K562 (cell line): ENCODE measurements at regions not wholly inside any gene's neighbourhood (a gene's known extent, or its start where the extent isn't known, plus 50 kb on each side); places are given as distances from the start of the nearest gene placed in this dataset.

Source experiments
- ATAC-seq: fragments of 200-7000 bp; cut with Tn5 transposase; 3 replicates; pipeline ENCODE4 v1.9.1; 2020; ENCODE audit warnings: moderate library complexity
- BruUV-seq: library from RNA; stranded (reverse); fragments of 400-500 nt; replicated peaks from 2 replicates; lab custom pipeline; 2021; lab: Mats Ljungman, UMichigan
- CTCF ChIA-PET: fragments of 300-600 bp; formaldehyde crosslinking; extraction: SDS; loops from one replicate; lab custom pipeline; 2021; ENCODE audit warnings: low intra/inter-chr PET ratio; lab: Yijun Ruan, JAX
- POLR2A ChIA-PET: fragments of 300-600, 350-650 bp; sonication (Branson Sonifier 250); formaldehyde crosslinking; extraction: SDS; loops from one replicate; lab custom pipeline; 2021; ENCODE audit warnings: antibody characterized with exemption, inconsistent platforms; lab: Yijun Ruan, JAX
- DNase-seq, 4 experiments: peaks; one replicate each; pipeline versions ENCODE4 v3.0.0 to v3.0.0-alpha.2; 2011 to 2018; ENCODE audit warnings: low spot score in 3 of 4, mixed read lengths in 3 of 4; ENCODE audit errors: extremely low read depth in 1 of 4
- FAIRE-seq: peaks from 2 replicates; lab custom pipeline; 2011; peaks lifted over from hg19 to GRCh38; lab: Jason Lieb, UNC
- H2AFZ ChIP-seq: 2 replicates; pipeline ENCODE4 v1.6.0; 2011; ENCODE audit warnings: low read depth, low read length, control low read depth, inconsistent platforms
- H3K27ac ChIP-seq: fragments of 200-600 bp; 3 replicates; pipeline ENCODE4 v1.8.0; 2011; ENCODE audit warnings: low read depth, mild to moderate bottlenecking, control low read depth, inconsistent platforms, low read length, moderate library complexity, mixed read lengths; ENCODE audit errors: extremely low read depth
- H3K27me3 ChIP-seq, 2 experiments: fragments of 300-600 bp in 1 of 2; 2 replicates in 1 of 2; 3 replicates in 1 of 2; pipeline versions ENCODE4 v1.6.0 to v1.8.0; 2011; ENCODE audit warnings: inconsistent platforms in 2 of 2, low read length in 2 of 2, mild to moderate bottlenecking in 1 of 2, mixed read lengths in 1 of 2, moderate library complexity in 1 of 2; ENCODE audit not compliant: control insufficient read depth in 2 of 2, insufficient read depth in 2 of 2
- H3K36me3 ChIP-seq: fragments of 300-600 bp; 3 replicates; pipeline ENCODE4 v1.8.0; 2011; ENCODE audit warnings: mild to moderate bottlenecking, low read length, inconsistent platforms; ENCODE audit not compliant: control insufficient read depth, insufficient read depth
- H3K4me1 ChIP-seq, 2 experiments: fragments of 200-600 bp in 1 of 2; replicated peaks in 1 of 2; 2 replicates in 1 of 2; 3 replicates in 1 of 2; pipeline versions ENCODE4 v1.5.1 to v1.8.0; 2011; ENCODE audit warnings: inconsistent platforms in 2 of 2, low read length in 2 of 2, mild to moderate bottlenecking in 1 of 2, mixed read lengths in 1 of 2, moderate library complexity in 1 of 2; ENCODE audit not compliant: control insufficient read depth in 2 of 2, insufficient read depth in 2 of 2
- H3K4me2 ChIP-seq: 2 replicates; pipeline ENCODE4 v1.6.1; 2011; ENCODE audit warnings: low read length, control low read depth, inconsistent platforms, mixed read lengths; ENCODE audit not compliant: insufficient read depth
- H3K4me3 ChIP-seq: fragments of 200-600 bp; sonication (generic), shearing (Covaris generic); 2 replicates; pipeline ENCODE4 v1.5.1; 2016; ENCODE audit warnings: control low read depth, inconsistent platforms
- H3K79me2 ChIP-seq: fragments of 200-600 bp; 3 replicates; pipeline ENCODE4 v1.8.0; 2011; ENCODE audit warnings: low read length, inconsistent platforms; ENCODE audit not compliant: control insufficient read depth, insufficient read depth
- H3K9ac ChIP-seq, 2 experiments: 2 replicates each; pipeline versions ENCODE4 v1.6.0 to v1.6.1; 2011; ENCODE audit warnings: low read depth in 2 of 2, low read length in 2 of 2, control low read depth in 1 of 2, inconsistent platforms in 1 of 2, mild to moderate bottlenecking in 1 of 2, mixed read lengths in 1 of 2; ENCODE audit not compliant: insufficient read depth in 1 of 2
- H3K9me1 ChIP-seq: one replicate; pipeline ENCODE4 v1.6.0; 2011; ENCODE audit warnings: inconsistent platforms, mild to moderate bottlenecking, low read length, moderate library complexity; ENCODE audit not compliant: control insufficient read depth, insufficient read depth
- H3K9me3 ChIP-seq: replicated peaks from 2 replicates; pipeline ENCODE4 v1.5.1; 2011; ENCODE audit warnings: low read depth, low read length, inconsistent platforms; ENCODE audit not compliant: control insufficient read depth, insufficient read depth
- H4K20me1 ChIP-seq: replicated peaks from 2 replicates; pipeline ENCODE4 v1.6.1; 2011; ENCODE audit warnings: low read length, inconsistent platforms, mixed read lengths; ENCODE audit not compliant: control insufficient read depth, insufficient read depth
- CREM ChIP-seq: IDR thresholded peaks from 2 replicates; pipeline ENCODE4 v1.6.1; 2014; ENCODE audit warnings: antibody characterized with exemption, low read depth
- GTF2F1 ChIP-seq: IDR thresholded peaks from 2 replicates; pipeline ENCODE4 v1.6.1; 2011; ENCODE audit warnings: low read depth, low read length, improper control_type of control experiment
- NFRKB ChIP-seq: fragments of 450-650 bp; IDR thresholded peaks from 2 replicates; pipeline ENCODE4 v1.6.1; 2016; ENCODE audit warnings: low read depth
- NFXL1 ChIP-seq: fragments of 450-650 bp; formaldehyde crosslinking; IDR thresholded peaks from 2 replicates; pipeline ENCODE4 v1.4.0; 2021; ENCODE audit warnings: mild to moderate bottlenecking
- RFX7 ChIP-seq: fragments of 250-450 bp; sonication (Bioruptor Pico); IDR thresholded peaks from 2 replicates; pipeline ENCODE4 v1.5.1; 2021; ENCODE audit warnings: mild to moderate bottlenecking
- SIX5 ChIP-seq, 2 experiments: IDR thresholded peaks; 2 replicates each; pipeline ENCODE4 v1.6.1; 2011; ENCODE audit warnings: low read length in 2 of 2, borderline replicate concordance in 1 of 2, low read depth in 1 of 2, mild to moderate bottlenecking in 1 of 2, moderate library complexity in 1 of 2; ENCODE audit not compliant: insufficient read depth in 1 of 2
- YBX1 ChIP-seq: fragments of 450-650 bp; IDR thresholded peaks from 2 replicates; pipeline ENCODE4 v1.7.1; 2016; ENCODE audit warnings: mild to moderate bottlenecking
- ZNF239 ChIP-seq: fragments of 250-450 bp; sonication (Bioruptor Pico); IDR thresholded peaks from 2 replicates; pipeline ENCODE4 v1.4.0; 2020; ENCODE audit warnings: mild to moderate bottlenecking
- WGBS: fragments of 100-300 bp; shearing (Covaris generic); methylation state at CpG from one replicate; pipeline ENCODE4 v1.1.6; 2016; ENCODE audit warnings: low coverage, mixed read lengths; ENCODE audit not compliant: insufficient coverage; ENCODE audit errors: missing lambda C conversion rate; 5-methylcytosine and 5-hydroxymethylcytosine counted together
- in situ Hi-C: fragments of 300-500 bp; cut with MboI; formaldehyde crosslinking; loops from 4 replicates; pipeline ENCODE4 v1.15.0; 2018; ENCODE audit warnings: inconsistent platforms, mixed read lengths
- intact Hi-C: fragments of 100-400 bp; cut with micrococcal nuclease; formaldehyde crosslinking; loops from 2 replicates; pipeline ENCODE4 v1.14.2; 2022
- TF ChIP-seq, protein P1 (sequence below): fragments of 450-650 bp; IDR thresholded peaks from 2 replicates; pipeline ENCODE4 v1.6.1; 2017; ENCODE audit warnings: antibody characterized with exemption
- TF ChIP-seq, protein P2 (sequence below): sonication (generic); formaldehyde crosslinking; IDR thresholded peaks from 2 replicates; pipeline ENCODE4 v1.8.1; 2023; ENCODE audit warnings: mild to moderate bottlenecking, missing genetic modification reagents

DNA sequence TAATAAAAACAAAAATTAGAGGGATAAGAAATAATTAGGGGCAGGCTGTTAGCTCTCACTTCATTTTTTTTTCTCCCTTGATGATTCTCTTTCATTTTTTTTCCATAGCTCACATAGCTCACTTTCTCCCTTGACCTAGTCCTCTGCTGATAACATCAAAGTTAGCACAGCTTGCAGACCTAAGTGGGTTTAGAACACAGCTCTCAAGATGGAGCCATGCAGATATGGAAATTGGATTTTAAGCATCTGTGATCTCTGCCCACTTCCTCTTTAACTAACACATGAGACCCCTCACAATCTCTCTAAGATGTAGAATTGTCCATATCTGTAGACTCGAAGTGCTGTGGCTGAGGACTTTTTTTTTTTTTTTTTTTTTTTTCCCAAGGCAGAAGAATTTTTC, 257.1 kb downstream of the SOX4 start:
- WGBS: 0% methylated on average over 1 of the region's 1 CpG
- no peaks in the 10 kb centered on the region for H3K79me2 ChIP-seq
- no peaks in the 10 kb centered on the region for H3K4me1 ChIP-seq
- TF ChIP-seq YBX1 (no peak), NFXL1 (no peak), ZNF239 (CRISPR knock-in tag) (no peak), CREM (no peak), SIX5 (IDR thresholded peaks at IDR 0.05; ENCODE audit: borderline replicate concordance in 1 of 2, insufficient read depth in 1 of 2, low read depth in 1 of 2, low read length in 2 of 2) (no peak), GTF2F1 (no peak), NFRKB (no peak), RFX7 (CRISPR knock-in tag) (no peak)
- TF ChIP-seq, protein P1, sequence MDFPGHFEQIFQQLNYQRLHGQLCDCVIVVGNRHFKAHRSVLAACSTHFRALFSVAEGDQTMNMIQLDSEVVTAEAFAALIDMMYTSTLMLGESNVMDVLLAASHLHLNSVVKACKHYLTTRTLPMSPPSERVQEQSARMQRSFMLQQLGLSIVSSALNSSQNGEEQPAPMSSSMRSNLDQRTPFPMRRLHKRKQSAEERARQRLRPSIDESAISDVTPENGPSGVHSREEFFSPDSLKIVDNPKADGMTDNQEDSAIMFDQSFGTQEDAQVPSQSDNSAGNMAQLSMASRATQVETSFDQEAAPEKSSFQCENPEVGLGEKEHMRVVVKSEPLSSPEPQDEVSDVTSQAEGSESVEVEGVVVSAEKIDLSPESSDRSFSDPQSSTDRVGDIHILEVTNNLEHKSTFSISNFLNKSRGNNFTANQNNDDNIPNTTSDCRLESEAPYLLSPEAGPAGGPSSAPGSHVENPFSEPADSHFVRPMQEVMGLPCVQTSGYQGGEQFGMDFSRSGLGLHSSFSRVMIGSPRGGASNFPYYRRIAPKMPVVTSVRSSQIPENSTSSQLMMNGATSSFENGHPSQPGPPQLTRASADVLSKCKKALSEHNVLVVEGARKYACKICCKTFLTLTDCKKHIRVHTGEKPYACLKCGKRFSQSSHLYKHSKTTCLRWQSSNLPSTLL: no peak
- TF ChIP-seq, protein P2, sequence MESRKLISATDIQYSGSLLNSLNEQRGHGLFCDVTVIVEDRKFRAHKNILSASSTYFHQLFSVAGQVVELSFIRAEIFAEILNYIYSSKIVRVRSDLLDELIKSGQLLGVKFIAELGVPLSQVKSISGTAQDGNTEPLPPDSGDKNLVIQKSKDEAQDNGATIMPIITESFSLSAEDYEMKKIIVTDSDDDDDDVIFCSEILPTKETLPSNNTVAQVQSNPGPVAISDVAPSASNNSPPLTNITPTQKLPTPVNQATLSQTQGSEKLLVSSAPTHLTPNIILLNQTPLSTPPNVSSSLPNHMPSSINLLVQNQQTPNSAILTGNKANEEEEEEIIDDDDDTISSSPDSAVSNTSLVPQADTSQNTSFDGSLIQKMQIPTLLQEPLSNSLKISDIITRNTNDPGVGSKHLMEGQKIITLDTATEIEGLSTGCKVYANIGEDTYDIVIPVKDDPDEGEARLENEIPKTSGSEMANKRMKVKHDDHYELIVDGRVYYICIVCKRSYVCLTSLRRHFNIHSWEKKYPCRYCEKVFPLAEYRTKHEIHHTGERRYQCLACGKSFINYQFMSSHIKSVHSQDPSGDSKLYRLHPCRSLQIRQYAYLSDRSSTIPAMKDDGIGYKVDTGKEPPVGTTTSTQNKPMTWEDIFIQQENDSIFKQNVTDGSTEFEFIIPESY (CRISPR knock-in tag): no peak
- in situ Hi-C loops (no loop called here), intact Hi-C loops (no loop called here)
- no peak overlapping the region for H3K4me2 ChIP-seq
- DNase-seq (no peak), FAIRE-seq (no peak), ATAC-seq (no peak)
- POLR2A ChIA-PET: no interaction called here
- H3K36me3 ChIP-seq: no peaks in the 10 kb centered on the region
- no peaks in the 10 kb centered on the region for H3K9me1 ChIP-seq
- H3K9me3 ChIP-seq: no peaks in the 10 kb centered on the region
- H3K4me3 ChIP-seq: no peak overlapping the region
- no peak overlapping the region for H2AFZ ChIP-seq
- peaks cover 0 to 7% of the 10 kb centered on the region in 2 experiments; a peak in 3 of 5 replicates for H3K27me3 ChIP-seq
- no peak overlapping the region for H3K27ac ChIP-seq
- CTCF ChIA-PET: no interaction called here
- no peak overlapping the region for H3K9ac ChIP-seq
- no peaks in the 10 kb centered on the region for H4K20me1 ChIP-seq
- no TSS peak for BruUV-seq
